ENCODE measurements at regions not wholly inside any gene's neighbourhood (a gene's known extent, or its start where the extent isn't known, plus 50 kb on each side); places are given as distances from the start of the nearest gene placed in this dataset.

GRCh38 chr2:41912776-41913175 lies 135.0 kb upstream of the PKDCC start:
- Mint-ChIP-seq H3K4me3 (no peak overlapping the region), H3K27me3 (ENCODE audit: low read depth) (peaks cover 26% of the 10 kb centered on the region), H3K9me3 (no peaks in the 10 kb centered on the region), H3K4me1 (ENCODE audit: low read depth) (no peaks in the 10 kb centered on the region), H3K36me3 (ENCODE audit: low read depth) (no peaks in the 10 kb centered on the region), H3K27ac (no peak overlapping the region)

DNA sequence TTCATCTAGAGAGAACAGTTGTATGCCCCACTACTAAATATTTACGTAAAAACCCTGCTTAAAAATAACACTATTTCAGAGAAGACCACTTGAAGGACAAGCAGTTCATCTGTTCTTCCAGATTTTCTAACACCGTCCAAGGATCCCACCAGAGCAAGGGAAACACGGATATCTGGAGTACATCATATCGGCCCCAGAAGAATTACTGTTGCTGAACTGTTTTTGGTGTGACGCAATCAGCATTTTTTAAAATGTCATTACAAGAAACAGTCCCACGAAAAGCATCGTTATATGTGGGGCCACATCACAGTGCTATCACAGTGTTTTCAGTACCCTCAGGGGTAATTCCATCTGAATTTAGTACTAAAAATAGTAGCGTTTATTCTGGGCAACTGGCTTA lies 134.5 kb upstream of the PKDCC start:
- Mint-ChIP-seq H3K36me3 (ENCODE audit: low read depth) (no peaks in the 10 kb centered on the region), H3K27me3 (ENCODE audit: low read depth) (peaks cover 22% of the 10 kb centered on the region), H3K27ac (no peak overlapping the region)

GRCh38 chr2:41913921-41914609 lies 133.8 kb upstream of the PKDCC start:
- Mint-ChIP-seq H3K4me1 (ENCODE audit: low read depth) (no peaks in the 10 kb centered on the region), H3K4me3 (no peak overlapping the region), H3K9me3 (no peaks in the 10 kb centered on the region), H3K27ac (no peak overlapping the region), H3K27me3 (ENCODE audit: low read depth) (peaks cover 19% of the 10 kb centered on the region), H3K36me3 (ENCODE audit: low read depth) (no peaks in the 10 kb centered on the region)

More for the DNA sequence above, 134.5 kb upstream of the PKDCC start:
- H3K9me3 Mint-ChIP-seq = no peaks in the 10 kb centered on the region
- H3K4me1 Mint-ChIP-seq (ENCODE audit: low read depth) = no peaks in the 10 kb centered on the region
- no peak overlapping the region for H3K4me3 Mint-ChIP-seq

DNA sequence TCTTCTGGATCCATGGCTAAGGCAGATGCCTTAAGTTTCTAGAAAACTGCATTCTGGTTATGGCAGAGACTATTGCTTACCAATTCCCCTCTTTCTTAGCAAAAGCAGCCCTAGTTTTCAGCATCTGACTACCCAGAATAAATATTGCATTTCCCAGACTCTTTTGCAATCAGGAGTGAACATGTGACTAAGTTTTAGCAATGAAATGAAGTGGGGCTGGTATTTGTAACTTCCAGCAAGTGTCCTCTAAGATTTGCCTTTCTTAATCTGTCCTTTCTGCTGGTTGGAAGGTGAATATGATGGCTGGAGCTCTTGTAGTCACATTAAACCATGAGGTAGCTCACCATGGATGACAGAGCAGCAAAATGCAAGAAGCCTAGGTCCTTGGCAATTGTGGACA lies 132.9 kb upstream of the PKDCC start:
- H3K4me1 Mint-ChIP-seq (ENCODE audit: low read depth) = no peaks in the 10 kb centered on the region
- no peak overlapping the region for H3K27ac Mint-ChIP-seq
- no peaks in the 10 kb centered on the region for H3K36me3 Mint-ChIP-seq (ENCODE audit: low read depth)
- H3K9me3 Mint-ChIP-seq = no peaks in the 10 kb centered on the region
- peaks cover 19% of the 10 kb centered on the region for H3K27me3 Mint-ChIP-seq (ENCODE audit: low read depth)
- no peak overlapping the region for H3K4me3 Mint-ChIP-seq

DNA sequence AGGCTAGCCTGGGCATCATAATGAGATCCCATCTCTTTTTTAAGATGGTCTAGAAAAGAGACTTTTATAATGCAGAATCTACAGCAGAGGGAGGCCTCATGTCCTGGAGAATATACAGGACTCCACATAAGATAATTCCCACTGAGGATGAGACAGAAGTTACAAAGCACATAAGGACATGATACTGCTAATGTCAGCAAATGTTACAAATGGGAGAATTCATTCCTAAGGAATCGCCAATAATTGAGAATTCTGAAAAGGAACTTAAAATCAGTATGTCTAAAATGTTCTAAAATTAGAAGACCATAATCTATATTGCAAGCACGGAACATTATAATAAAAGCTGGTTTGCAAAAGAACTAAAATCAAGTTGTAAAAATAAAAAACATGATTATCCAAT lies 131.6 kb upstream of the PKDCC start:
- Mint-ChIP-seq H3K27ac (no peak overlapping the region), H3K9me3 (no peaks in the 10 kb centered on the region), H3K27me3 (ENCODE audit: low read depth) (peaks cover 19% of the 10 kb centered on the region), H3K4me3 (no peak overlapping the region), H3K4me1 (ENCODE audit: low read depth) (no peaks in the 10 kb centered on the region), H3K36me3 (ENCODE audit: low read depth) (no peaks in the 10 kb centered on the region)

GRCh38 chr2:41917587-41917986 lies 130.2 kb upstream of the PKDCC start:
- Mint-ChIP-seq H3K4me3 (no peak overlapping the region), H3K36me3 (ENCODE audit: low read depth) (no peaks in the 10 kb centered on the region), H3K27me3 (ENCODE audit: low read depth) (peaks cover 13% of the 10 kb centered on the region), H3K27ac (no peak overlapping the region), H3K9me3 (no peaks in the 10 kb centered on the region), H3K4me1 (ENCODE audit: low read depth) (no peaks in the 10 kb centered on the region)

DNA sequence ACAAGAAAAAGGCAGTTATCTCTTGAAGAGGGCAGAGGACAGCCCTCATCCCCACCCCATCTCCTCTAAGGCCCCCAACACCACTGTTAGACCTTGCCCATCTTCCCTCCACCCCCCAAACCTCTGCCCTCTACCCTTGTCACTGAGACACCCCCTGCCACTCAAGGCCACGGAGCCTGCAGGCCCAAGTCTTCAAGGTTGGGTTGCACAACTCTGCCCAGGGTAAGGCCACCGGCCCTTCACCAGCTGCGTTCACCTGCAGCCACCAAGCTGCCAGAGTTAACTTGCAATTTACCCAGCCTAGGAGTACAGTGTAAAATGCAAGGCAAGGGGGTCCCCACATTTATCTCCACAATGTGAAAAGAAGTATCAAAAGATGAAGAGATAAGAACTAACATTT lies 128.7 kb upstream of the PKDCC start:
- no peaks in the 10 kb centered on the region for H3K4me1 Mint-ChIP-seq (ENCODE audit: low read depth)
- H3K9me3 Mint-ChIP-seq = no peaks in the 10 kb centered on the region
- no peak overlapping the region for H3K4me3 Mint-ChIP-seq
- H3K27ac Mint-ChIP-seq = no peak overlapping the region
- peaks cover 11% of the 10 kb centered on the region for H3K27me3 Mint-ChIP-seq (ENCODE audit: low read depth)
- H3K36me3 Mint-ChIP-seq (ENCODE audit: low read depth) = no peaks in the 10 kb centered on the region

DNA sequence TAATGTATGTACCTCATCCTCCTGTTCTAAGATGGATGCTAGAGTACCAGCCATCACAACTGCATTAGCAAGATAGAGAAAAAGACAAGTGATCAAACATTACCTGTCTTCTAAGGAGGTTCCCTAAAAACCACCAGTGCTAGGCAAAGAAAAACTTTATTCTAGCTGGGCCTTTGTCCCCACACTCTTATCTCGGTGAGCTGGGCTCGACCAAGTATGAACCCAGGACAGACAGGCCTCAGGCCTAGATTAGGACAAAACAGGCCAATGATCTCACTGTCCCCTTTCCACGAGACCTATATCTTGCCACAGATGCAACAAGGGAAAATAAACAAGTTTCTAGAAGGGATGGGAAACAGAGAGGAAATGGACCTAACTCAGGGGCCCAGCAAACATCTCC lies 127.6 kb upstream of the PKDCC start:
- Mint-ChIP-seq H3K36me3 (ENCODE audit: low read depth) (no peaks in the 10 kb centered on the region), H3K27me3 (ENCODE audit: low read depth) (peaks cover 2% of the 10 kb centered on the region), H3K9me3 (peaks cover 4% of the 10 kb centered on the region)

GRCh38 chr2:41920812-41921211 lies 127.0 kb upstream of the PKDCC start:
- Mint-ChIP-seq H3K9me3 (peaks cover 7% of the 10 kb centered on the region), H3K27me3 (ENCODE audit: low read depth) (no peaks in the 10 kb centered on the region), H3K4me1 (ENCODE audit: low read depth) (no peaks in the 10 kb centered on the region), H3K36me3 (ENCODE audit: low read depth) (no peaks in the 10 kb centered on the region), H3K4me3 (no peak overlapping the region), H3K27ac (no peak overlapping the region)

More for the DNA sequence above, 127.6 kb upstream of the PKDCC start:
- Mint-ChIP-seq H3K27ac (no peak overlapping the region), H3K4me3 (no peak overlapping the region), H3K4me1 (ENCODE audit: low read depth) (no peaks in the 10 kb centered on the region)

GRCh38 chr2:41922177-41922576 lies 125.6 kb upstream of the PKDCC start:
- H3K9me3 Mint-ChIP-seq = peaks cover 7% of the 10 kb centered on the region
- no peaks in the 10 kb centered on the region for H3K4me1 Mint-ChIP-seq (ENCODE audit: low read depth)
- H3K36me3 Mint-ChIP-seq (ENCODE audit: low read depth) = no peaks in the 10 kb centered on the region
- no peaks in the 10 kb centered on the region for H3K27me3 Mint-ChIP-seq (ENCODE audit: low read depth)
- no peak overlapping the region for H3K27ac Mint-ChIP-seq
- H3K4me3 Mint-ChIP-seq = no peak overlapping the region

- H3K27me3 Mint-ChIP-seq (ENCODE audit: low read depth) = no peaks in the 10 kb centered on the region
- H3K4me3 Mint-ChIP-seq = no peak overlapping the region
- no peaks in the 10 kb centered on the region for H3K4me1 Mint-ChIP-seq (ENCODE audit: low read depth)
- peaks cover 7% of the 10 kb centered on the region for H3K9me3 Mint-ChIP-seq
- no peak overlapping the region for H3K27ac Mint-ChIP-seq
- H3K36me3 Mint-ChIP-seq (ENCODE audit: low read depth) = no peaks in the 10 kb centered on the region
Measured at GRCh38 chr2:41923156-41923786, 124.5 kb upstream of the PKDCC start.

DNA sequence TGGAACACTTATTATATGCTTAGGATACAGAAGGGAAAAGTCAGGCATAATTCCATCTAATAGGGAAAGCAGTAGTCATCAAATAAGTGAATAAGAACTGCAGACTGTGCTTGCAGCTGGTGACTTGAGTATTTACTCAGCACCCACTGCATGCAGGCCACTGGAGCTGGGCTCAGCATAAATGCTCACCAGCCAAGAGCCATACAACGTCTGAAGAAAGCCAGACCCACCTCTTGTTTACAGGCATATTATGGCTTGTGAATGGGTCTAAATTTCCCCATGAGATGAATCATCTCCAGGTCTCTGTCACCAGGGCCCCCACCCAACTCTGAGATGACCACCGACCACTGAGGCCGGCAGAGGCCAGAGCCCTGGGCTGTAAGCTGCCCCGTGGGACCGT lies 123.8 kb upstream of the PKDCC start:
- Mint-ChIP-seq H3K4me1 (ENCODE audit: low read depth) (no peaks in the 10 kb centered on the region), H3K9me3 (peaks cover 7% of the 10 kb centered on the region), H3K36me3 (ENCODE audit: low read depth) (no peaks in the 10 kb centered on the region), H3K27me3 (ENCODE audit: low read depth) (no peaks in the 10 kb centered on the region), H3K27ac (no peak overlapping the region), H3K4me3 (no peak overlapping the region)

- H3K9me3 Mint-ChIP-seq = peaks cover 7% of the 10 kb centered on the region
- no peak overlapping the region for H3K27ac Mint-ChIP-seq
- H3K4me1 Mint-ChIP-seq (ENCODE audit: low read depth) = no peaks in the 10 kb centered on the region
- H3K4me3 Mint-ChIP-seq = no peak overlapping the region
- H3K27me3 Mint-ChIP-seq (ENCODE audit: low read depth) = no peaks in the 10 kb centered on the region
- H3K36me3 Mint-ChIP-seq (ENCODE audit: low read depth) = no peaks in the 10 kb centered on the region
Measured at GRCh38 chr2:41924709-41925408, 123.0 kb upstream of the PKDCC start.

GRCh38 chr2:41925712-41926111 lies 122.1 kb upstream of the PKDCC start:
- Mint-ChIP-seq H3K36me3 (ENCODE audit: low read depth) (no peaks in the 10 kb centered on the region), H3K27ac (no peak overlapping the region), H3K27me3 (ENCODE audit: low read depth) (no peaks in the 10 kb centered on the region), H3K4me3 (no peak overlapping the region), H3K4me1 (ENCODE audit: low read depth) (no peaks in the 10 kb centered on the region), H3K9me3 (peaks cover 7% of the 10 kb centered on the region)

All from T-helper 1 cell treated with Interleukin-12 subunit alpha and Interleukin-12 subunit beta and Interleukin-4 antibody, amounts not matched to agents 30 μg/mL and 1 μg/mL, for 36 hours (primary cell).